Upper lobe of left lung (tissue), 4 donors: ENCODE measurements at regions not wholly inside any gene's neighbourhood (a gene's known extent, or its start where the extent isn't known, plus 50 kb on each side); places are given as distances from the start of the nearest gene placed in this dataset.

ENCODE experiments used
- CTCF ChIP-seq, 6 experiments: fragments of 450-650 bp in 4 of 6; fragments of 200-600 bp in 2 of 6; sonication (generic) in 2 of 6; IDR thresholded peaks; one replicate each; pipeline ENCODE4 v1.5.1; 2016 to 2019; ENCODE audit warnings: antibody characterized with exemption in 6 of 6
- EP300 ChIP-seq, 4 donors: sonication (generic); formaldehyde crosslinking; IDR thresholded peaks; one replicate each; pipeline ENCODE4 v1.5.1; 2017; ENCODE audit warnings: antibody characterized with exemption in 4 of 4, control low read depth in 2 of 4
- POLR2A ChIP-seq, 4 donors: fragments of 450-650 bp; IDR thresholded peaks; one replicate each; pipeline ENCODE4 v1.5.1; 2016 to 2017; ENCODE audit warnings: antibody characterized with exemption in 4 of 4, mild to moderate bottlenecking in 2 of 4
- POLR2AphosphoS5 ChIP-seq, 2 donors: sonication (generic); formaldehyde crosslinking; IDR thresholded peaks; one replicate each; pipeline ENCODE4 v1.5.1; 2017; ENCODE audit warnings: antibody characterized with exemption in 2 of 2

DNA sequence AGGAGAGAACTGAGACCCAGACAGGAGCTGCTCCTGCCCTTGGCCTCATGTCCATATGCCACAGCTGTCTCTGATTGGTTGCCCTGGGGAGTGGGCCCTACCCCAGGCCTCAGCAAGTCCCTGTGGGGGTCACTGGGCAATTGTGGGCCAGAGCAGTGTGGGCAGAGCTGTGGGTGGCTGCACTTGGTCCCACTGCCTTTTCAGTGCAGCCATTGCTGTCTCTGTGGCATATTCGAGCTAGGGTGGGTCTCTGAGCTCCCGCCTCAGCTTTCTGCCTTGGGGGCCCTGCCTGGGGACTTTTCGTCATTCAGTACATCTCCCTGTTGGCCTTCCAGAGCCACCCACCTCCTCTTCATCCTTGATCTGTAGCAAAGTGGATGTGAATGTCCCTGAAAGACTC is 69.8 kb upstream of the LRPAP1 start:
- TF ChIP-seq POLR2A (IDR thresholded peaks at IDR 0.05): no peak
- no peak for TF ChIP-seq EP300 (IDR thresholded peaks at IDR 0.05)
- TF ChIP-seq CTCF (IDR thresholded peaks at IDR 0.05): no peak
- no peak for TF ChIP-seq POLR2AphosphoS5 (IDR thresholded peaks at IDR 0.05)
